GM06990 (cell line): ENCODE measurements at regions not wholly inside any gene's neighbourhood (a gene's known extent, or its start where the extent isn't known, plus 50 kb on each side); places are given as distances from the start of the nearest gene placed in this dataset.

Experiments
- DNase-seq: peaks from one replicate; pipeline ENCODE4 v3.0.0-alpha.2; 2011; ENCODE audit not compliant: insufficient read length; ENCODE audit errors: extremely low read depth
- H3K27me3 ChIP-seq: replicated peaks from 2 replicates; pipeline ENCODE4 v1.6.0; 2011; ENCODE audit warnings: low read length; ENCODE audit not compliant: control insufficient read depth, insufficient read depth
- H3K36me3 ChIP-seq: 2 replicates; pipeline ENCODE4 v1.5.1; 2011; ENCODE audit warnings: low read length; ENCODE audit not compliant: control insufficient read depth, insufficient read depth
- H3K4me3 ChIP-seq: replicated peaks from 2 replicates; pipeline ENCODE4 v1.5.1; 2011; ENCODE audit warnings: low read depth, mild to moderate bottlenecking, control low read depth, low read length
- CTCF ChIP-seq: IDR thresholded peaks from 2 replicates; pipeline ENCODE4 v1.5.1; 2011; ENCODE audit warnings: low read length, control low read depth, mild to moderate bottlenecking, inconsistent platforms; ENCODE audit not compliant: insufficient read depth, poor library complexity, severe bottlenecking

GRCh38 chrX:22739276-22739675 lies 260.5 kb upstream of the DDX53 start:
- DNase-seq = no peak
- Histone ChIP-seq H3K27me3 (no peaks in the 10 kb centered on the region), H3K4me3 (no peak overlapping the region), H3K36me3 (no peaks in the 10 kb centered on the region)
- TF ChIP-seq CTCF = no peak

GRCh38 chrX:22740836-22741235 lies 258.9 kb upstream of the DDX53 start:
- TF ChIP-seq CTCF = no peak
- DNase-seq = no peak
- Histone ChIP-seq H3K27me3 (no peaks in the 10 kb centered on the region), H3K36me3 (no peaks in the 10 kb centered on the region), H3K4me3 (no peak overlapping the region)

- no peak overlapping the region for H3K4me3 ChIP-seq
- DNase-seq = no peak
These were observed 257.6 kb upstream of the DDX53 start for GRCh38 chrX:22742174-22742573.

GRCh38 chrX:22746081-22746480 lies 253.7 kb upstream of the DDX53 start:
- DNase-seq = no peak
- no peak for TF ChIP-seq CTCF
- no peak overlapping the region for H3K4me3 ChIP-seq
- no peaks in the 10 kb centered on the region for H3K36me3 ChIP-seq
- no peaks in the 10 kb centered on the region for H3K27me3 ChIP-seq

More at GRCh38 chrX:22742174-22742573, 257.6 kb upstream of the DDX53 start:
- Histone ChIP-seq H3K36me3 (no peaks in the 10 kb centered on the region), H3K27me3 (no peaks in the 10 kb centered on the region)
- TF ChIP-seq CTCF = no peak

GRCh38 chrX:22748093-22748999 lies 251.4 kb upstream of the DDX53 start:
- no peaks in the 10 kb centered on the region for H3K27me3 ChIP-seq
- H3K36me3 ChIP-seq = no peaks in the 10 kb centered on the region
- TF ChIP-seq CTCF = peak; percentile 85
- no peak overlapping the region for H3K4me3 ChIP-seq
- no peak for DNase-seq
